ENCODE measurements at regions not wholly inside any gene's neighbourhood (a gene's known extent, or its start where the extent isn't known, plus 50 kb on each side); places are given as distances from the start of the nearest gene placed in this dataset.

- no peaks in the 10 kb centered on the region for H3K27me3 ChIP-seq (ENCODE audit: control insufficient read depth, insufficient read depth, low read length)
- H3K4me2 ChIP-seq (ENCODE audit: low read length), result no peak overlapping the region
- no peaks in the 10 kb centered on the region for H3K4me1 ChIP-seq (ENCODE audit: control insufficient read depth, insufficient read depth, low read length)
- no peak overlapping the region for H3K4me3 ChIP-seq (ENCODE audit: low read length)
- H3K9me3 ChIP-seq (replicated peaks; ENCODE audit: low read length), result peaks cover 6% of the 10 kb centered on the region
- no peaks in the 10 kb centered on the region for H3K36me3 ChIP-seq (ENCODE audit: insufficient read depth, low read length)
- no peak overlapping the region for H3K9ac ChIP-seq (ENCODE audit: low read depth, low read length)
Measured at GRCh38 chr20:56689318-56689717, 60.2 kb downstream of the TFAP2C start.

GRCh38 chr20:56689852-56690485 lies 60.9 kb downstream of the TFAP2C start:
- Histone ChIP-seq H3K36me3 (ENCODE audit: insufficient read depth, low read length) (no peaks in the 10 kb centered on the region), H3K4me2 (ENCODE audit: low read length) (no peak overlapping the region), H3K4me3 (ENCODE audit: low read length) (no peak overlapping the region), H3K9me3 (replicated peaks; ENCODE audit: low read length) (peaks cover 6% of the 10 kb centered on the region), H3K27me3 (ENCODE audit: control insufficient read depth, insufficient read depth, low read length) (no peaks in the 10 kb centered on the region), H3K4me1 (ENCODE audit: control insufficient read depth, insufficient read depth, low read length) (no peaks in the 10 kb centered on the region), H3K9ac (ENCODE audit: low read depth, low read length) (no peak overlapping the region)

- peaks cover 6% of the 10 kb centered on the region for H3K9me3 ChIP-seq (replicated peaks; ENCODE audit: low read length)
- no peaks in the 10 kb centered on the region for H3K27me3 ChIP-seq (ENCODE audit: control insufficient read depth, insufficient read depth, low read length)
- no peaks in the 10 kb centered on the region for H3K4me1 ChIP-seq (ENCODE audit: control insufficient read depth, insufficient read depth, low read length)
- H3K4me3 ChIP-seq (ENCODE audit: low read length), result no peak overlapping the region
- H3K36me3 ChIP-seq (ENCODE audit: insufficient read depth, low read length), result no peaks in the 10 kb centered on the region
- no peak overlapping the region for H3K4me2 ChIP-seq (ENCODE audit: low read length)
- no peak overlapping the region for H3K9ac ChIP-seq (ENCODE audit: low read depth, low read length)
Measured at GRCh38 chr20:56690531-56691175, 61.5 kb downstream of the TFAP2C start.

DNA sequence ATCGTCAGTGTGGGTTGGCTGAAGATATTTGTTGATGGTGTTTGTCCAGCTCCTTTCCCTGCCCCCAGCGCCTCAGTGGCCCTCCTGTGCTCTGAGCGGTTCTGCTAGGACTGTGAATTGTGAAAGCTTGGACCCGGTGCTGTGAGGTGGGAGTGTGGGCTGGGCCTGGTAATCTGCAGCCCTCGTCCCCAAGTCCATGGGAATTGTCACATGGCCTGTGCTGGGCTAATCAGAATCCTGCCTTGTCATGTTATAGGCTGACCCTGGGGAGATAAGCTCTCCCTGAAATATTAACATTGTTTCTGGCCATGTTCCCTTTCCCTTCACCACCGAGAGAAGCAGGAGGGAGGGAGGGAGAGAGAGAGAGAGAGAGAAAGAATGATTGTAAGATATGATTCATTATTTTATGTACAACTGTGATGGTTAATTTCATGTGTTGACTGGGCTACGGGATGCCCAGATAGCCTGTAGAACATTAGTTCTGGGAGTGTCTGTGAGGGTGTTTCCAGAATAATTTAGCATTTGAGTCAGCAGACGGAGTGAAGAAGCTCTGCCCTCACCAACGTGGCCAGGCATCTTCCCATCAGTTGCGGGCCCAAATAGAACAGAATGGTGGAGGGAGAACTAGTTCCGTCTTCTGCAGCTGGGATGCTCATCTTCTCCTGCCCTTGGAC lies 62.4 kb downstream of the TFAP2C start:
- Histone ChIP-seq H3K9me3 (replicated peaks; ENCODE audit: low read length) (peaks cover 6% of the 10 kb centered on the region), H3K4me1 (ENCODE audit: control insufficient read depth, insufficient read depth, low read length) (no peaks in the 10 kb centered on the region), H3K36me3 (ENCODE audit: insufficient read depth, low read length) (no peaks in the 10 kb centered on the region), H3K9ac (ENCODE audit: low read depth, low read length) (no peak overlapping the region), H3K4me2 (ENCODE audit: low read length) (no peak overlapping the region), H3K27me3 (ENCODE audit: control insufficient read depth, insufficient read depth, low read length) (no peaks in the 10 kb centered on the region), H3K4me3 (ENCODE audit: low read length) (no peak overlapping the region)

- no peak overlapping the region for H3K9ac ChIP-seq (ENCODE audit: low read depth, low read length)
- H3K9me3 ChIP-seq (replicated peaks; ENCODE audit: low read length), result peaks cover 6% of the 10 kb centered on the region
- no peaks in the 10 kb centered on the region for H3K36me3 ChIP-seq (ENCODE audit: insufficient read depth, low read length)
- no peaks in the 10 kb centered on the region for H3K4me1 ChIP-seq (ENCODE audit: control insufficient read depth, insufficient read depth, low read length)
- no peaks in the 10 kb centered on the region for H3K27me3 ChIP-seq (ENCODE audit: control insufficient read depth, insufficient read depth, low read length)
- no peak overlapping the region for H3K4me2 ChIP-seq (ENCODE audit: low read length)
- H3K4me3 ChIP-seq (ENCODE audit: low read length), result no peak overlapping the region
Measured at GRCh38 chr20:56693217-56693616, 64.1 kb downstream of the TFAP2C start.

DNA sequence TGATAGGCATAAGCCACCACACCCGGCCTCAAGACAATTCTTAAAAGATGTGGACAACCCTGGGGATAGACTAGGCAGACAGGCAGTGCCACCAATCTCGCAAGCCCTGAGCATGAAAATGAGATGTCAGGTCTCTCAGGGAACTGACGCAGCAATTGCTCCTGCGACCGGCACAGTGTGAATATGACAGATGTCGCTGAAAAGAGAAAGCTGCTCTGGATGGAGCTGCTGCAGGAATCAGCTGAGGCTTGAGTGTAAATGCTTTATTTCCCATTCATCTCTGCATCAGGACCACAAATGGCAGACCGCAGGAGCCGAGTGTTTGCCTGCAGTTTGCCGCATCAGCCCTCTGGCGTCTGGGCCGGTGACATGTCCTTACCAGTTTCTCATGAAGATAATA lies 68.4 kb downstream of the TFAP2C start:
- no peaks in the 10 kb centered on the region for H3K36me3 ChIP-seq (ENCODE audit: insufficient read depth, low read length)

DNA sequence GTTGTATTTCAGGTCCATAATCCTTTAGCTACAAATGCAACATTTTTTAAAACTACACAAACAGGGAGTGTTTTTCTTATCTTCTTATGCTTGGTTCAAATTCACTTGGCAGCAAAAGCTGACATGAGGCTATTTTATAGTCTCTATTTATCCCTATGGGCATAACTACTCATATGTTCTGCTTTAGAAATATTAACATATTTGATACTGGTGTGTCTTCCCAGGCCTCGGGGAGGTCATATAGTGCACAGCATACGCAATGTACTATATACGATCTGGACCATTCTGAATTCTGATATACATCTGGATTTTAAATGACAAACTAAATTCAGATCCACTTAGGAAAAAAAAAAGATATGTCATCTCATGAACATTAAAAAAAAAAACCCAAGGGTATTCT lies 69.2 kb downstream of the TFAP2C start:
- Histone ChIP-seq H3K4me2 (ENCODE audit: low read length) (no peak overlapping the region), H3K4me3 (ENCODE audit: low read length) (no peak overlapping the region), H3K36me3 (ENCODE audit: insufficient read depth, low read length) (no peaks in the 10 kb centered on the region), H3K9me3 (replicated peaks; ENCODE audit: low read length) (no peaks in the 10 kb centered on the region), H3K4me1 (ENCODE audit: control insufficient read depth, insufficient read depth, low read length) (no peaks in the 10 kb centered on the region), H3K27me3 (ENCODE audit: control insufficient read depth, insufficient read depth, low read length) (no peaks in the 10 kb centered on the region), H3K9ac (ENCODE audit: low read depth, low read length) (no peak overlapping the region)

More for the DNA sequence above, 68.4 kb downstream of the TFAP2C start:
- Histone ChIP-seq H3K9me3 (replicated peaks; ENCODE audit: low read length) (no peaks in the 10 kb centered on the region), H3K4me3 (ENCODE audit: low read length) (no peak overlapping the region), H3K27me3 (ENCODE audit: control insufficient read depth, insufficient read depth, low read length) (no peaks in the 10 kb centered on the region), H3K4me2 (ENCODE audit: low read length) (no peak overlapping the region), H3K4me1 (ENCODE audit: control insufficient read depth, insufficient read depth, low read length) (no peaks in the 10 kb centered on the region), H3K9ac (ENCODE audit: low read depth, low read length) (no peak overlapping the region)

GRCh38 chr20:56698749-56699148 lies 69.6 kb downstream of the TFAP2C start:
- H3K4me3 ChIP-seq (ENCODE audit: low read length), result no peak overlapping the region

DNA sequence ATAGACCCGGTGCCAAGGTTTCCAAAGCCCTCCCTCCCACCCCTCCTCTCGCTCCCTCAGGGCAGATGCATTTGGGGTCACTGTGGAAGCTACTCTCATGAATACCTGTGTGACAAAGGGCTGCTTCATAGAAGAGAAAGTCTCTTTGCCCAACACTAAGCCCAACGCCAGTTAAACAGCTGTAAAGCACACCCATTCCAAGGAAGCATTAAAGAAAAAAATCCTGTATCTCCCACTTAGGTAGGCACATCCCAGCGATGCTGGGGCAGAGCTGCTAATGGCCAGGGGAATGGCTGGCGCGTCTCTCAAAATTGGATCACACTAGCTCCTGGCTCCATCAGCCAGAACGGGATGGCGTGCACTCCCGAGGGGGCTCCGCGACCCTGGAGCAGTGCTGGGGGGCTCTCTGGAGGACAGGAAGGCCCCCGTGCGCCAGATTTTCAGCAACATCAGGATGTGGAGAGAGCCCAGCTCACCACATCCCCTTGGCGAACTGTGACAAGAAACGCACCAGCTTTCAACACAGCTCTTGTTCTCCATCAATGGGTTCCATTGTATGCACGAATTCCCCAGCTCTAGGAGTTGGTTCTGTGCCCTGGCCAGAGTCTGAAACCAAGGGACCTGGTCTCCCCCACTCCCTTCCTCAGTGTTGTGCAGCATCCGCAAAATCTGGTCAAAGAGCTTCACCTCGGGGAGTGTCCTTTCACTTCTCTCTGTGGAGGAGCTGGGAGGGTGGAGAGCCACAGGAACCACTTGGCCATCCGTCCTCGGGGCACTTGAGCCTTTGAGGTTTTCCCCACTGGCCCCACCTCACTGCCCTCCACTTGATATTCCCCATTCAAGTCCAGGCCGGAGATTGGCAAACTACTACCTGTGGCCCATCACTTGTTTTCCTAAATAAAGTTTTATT lies 74.1 kb downstream of the TFAP2C start:
- Histone ChIP-seq H3K4me3 (ENCODE audit: low read length) (no peak overlapping the region), H3K36me3 (ENCODE audit: insufficient read depth, low read length) (no peaks in the 10 kb centered on the region)

More at GRCh38 chr20:56698749-56699148, 69.6 kb downstream of the TFAP2C start:
- no peaks in the 10 kb centered on the region for H3K27me3 ChIP-seq (ENCODE audit: control insufficient read depth, insufficient read depth, low read length)
- H3K9me3 ChIP-seq (replicated peaks; ENCODE audit: low read length), result no peaks in the 10 kb centered on the region
- no peaks in the 10 kb centered on the region for H3K4me1 ChIP-seq (ENCODE audit: control insufficient read depth, insufficient read depth, low read length)
- H3K9ac ChIP-seq (ENCODE audit: low read depth, low read length), result no peak overlapping the region
- no peaks in the 10 kb centered on the region for H3K36me3 ChIP-seq (ENCODE audit: insufficient read depth, low read length)
- no peak overlapping the region for H3K4me2 ChIP-seq (ENCODE audit: low read length)

DNA sequence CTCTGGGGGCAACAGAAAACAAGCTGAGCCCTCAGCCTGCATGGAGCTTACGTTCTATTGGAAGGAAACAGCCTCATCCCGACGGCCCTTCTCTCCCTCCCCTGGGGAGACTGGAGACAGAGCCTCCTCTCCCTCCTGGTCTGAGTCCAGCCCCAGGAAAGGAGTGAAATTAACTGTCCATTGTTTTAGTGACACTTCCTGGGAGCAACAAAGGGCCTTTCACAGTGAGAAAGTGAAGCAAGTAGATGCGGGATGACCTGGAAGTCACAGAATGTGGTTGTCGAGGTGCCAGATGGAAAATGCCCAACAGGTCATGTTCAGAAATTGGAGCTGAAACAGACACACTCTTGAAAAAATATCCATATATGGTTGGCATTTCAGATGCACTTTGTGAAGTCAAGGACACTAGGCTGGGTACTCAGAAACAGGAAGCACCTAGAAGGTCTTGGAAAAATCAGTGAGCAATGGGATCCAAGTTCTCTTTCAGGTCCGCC lies 77.8 kb downstream of the TFAP2C start:
- no peaks in the 10 kb centered on the region for H3K36me3 ChIP-seq (ENCODE audit: insufficient read depth, low read length)
- H3K4me1 ChIP-seq (ENCODE audit: control insufficient read depth, insufficient read depth, low read length), result no peaks in the 10 kb centered on the region
- no peak overlapping the region for H3K4me2 ChIP-seq (ENCODE audit: low read length)
- peaks cover 6% of the 10 kb centered on the region for H3K9me3 ChIP-seq (replicated peaks; ENCODE audit: low read length)
- H3K27me3 ChIP-seq (ENCODE audit: control insufficient read depth, insufficient read depth, low read length), result no peaks in the 10 kb centered on the region
- H3K9ac ChIP-seq (ENCODE audit: low read depth, low read length), result no peak overlapping the region
- no peak overlapping the region for H3K4me3 ChIP-seq (ENCODE audit: low read length)

More for the DNA sequence above, 74.1 kb downstream of the TFAP2C start:
- H3K4me1 ChIP-seq (ENCODE audit: control insufficient read depth, insufficient read depth, low read length), result no peaks in the 10 kb centered on the region
- no peak overlapping the region for H3K4me2 ChIP-seq (ENCODE audit: low read length)
- H3K9ac ChIP-seq (ENCODE audit: low read depth, low read length), result no peak overlapping the region
- no peaks in the 10 kb centered on the region for H3K27me3 ChIP-seq (ENCODE audit: control insufficient read depth, insufficient read depth, low read length)
- H3K9me3 ChIP-seq (replicated peaks; ENCODE audit: low read length), result peaks cover 3% of the 10 kb centered on the region

- Histone ChIP-seq H3K9me3 (replicated peaks; ENCODE audit: low read length) (peaks cover 6% of the 10 kb centered on the region), H3K27me3 (ENCODE audit: control insufficient read depth, insufficient read depth, low read length) (no peaks in the 10 kb centered on the region), H3K4me3 (ENCODE audit: low read length) (no peak overlapping the region), H3K4me1 (ENCODE audit: control insufficient read depth, insufficient read depth, low read length) (no peaks in the 10 kb centered on the region), H3K4me2 (ENCODE audit: low read length) (no peak overlapping the region), H3K9ac (ENCODE audit: low read depth, low read length) (no peak overlapping the region), H3K36me3 (ENCODE audit: insufficient read depth, low read length) (no peaks in the 10 kb centered on the region)
Measured at GRCh38 chr20:56708991-56709390, 79.9 kb downstream of the TFAP2C start.

Measured in skeletal muscle satellite cell (primary cell).